GM12872 (cell line): ENCODE measurements at regions not wholly inside any gene's neighbourhood (a gene's known extent, or its start where the extent isn't known, plus 50 kb on each side); places are given as distances from the start of the nearest gene placed in this dataset.

Source experiments
- CTCF ChIP-seq: IDR thresholded peaks from 3 replicates; pipeline ENCODE4 v1.5.1; 2011; ENCODE audit warnings: low read depth, mild to moderate bottlenecking, low read length, moderate library complexity; ENCODE audit not compliant: insufficient read depth

- TF ChIP-seq CTCF: no peak
Observed at GRCh38 chr11:38304926-38305325, 1706.9 kb upstream of the RAG2 start.

GRCh38 chr11:38302564-38302963 lies 1704.5 kb upstream of the RAG2 start:
- TF ChIP-seq CTCF: no peak

GRCh38 chr11:38300570-38300969 lies 1702.5 kb upstream of the RAG2 start:
- no peak for TF ChIP-seq CTCF

- TF ChIP-seq CTCF: no peak
Observed at GRCh38 chr11:38296211-38296776, 1698.3 kb upstream of the RAG2 start.

GRCh38 chr11:38282718-38283117 lies 1684.7 kb upstream of the RAG2 start:
- no peak for TF ChIP-seq CTCF

GRCh38 chr11:38278457-38279141 lies 1680.6 kb upstream of the RAG2 start:
- no peak for TF ChIP-seq CTCF

- no peak for TF ChIP-seq CTCF
Observed at GRCh38 chr11:38274031-38274430, 1676.0 kb upstream of the RAG2 start.
